ENCODE measurements at regions not wholly inside any gene's neighbourhood (a gene's known extent, or its start where the extent isn't known, plus 50 kb on each side); places are given as distances from the start of the nearest gene placed in this dataset.
"Not testable (repeated sequence)": the region's sequence is repeated elsewhere in the genome, so short reads cannot be mapped to it uniquely, and the experiment has no call there.

DNA sequence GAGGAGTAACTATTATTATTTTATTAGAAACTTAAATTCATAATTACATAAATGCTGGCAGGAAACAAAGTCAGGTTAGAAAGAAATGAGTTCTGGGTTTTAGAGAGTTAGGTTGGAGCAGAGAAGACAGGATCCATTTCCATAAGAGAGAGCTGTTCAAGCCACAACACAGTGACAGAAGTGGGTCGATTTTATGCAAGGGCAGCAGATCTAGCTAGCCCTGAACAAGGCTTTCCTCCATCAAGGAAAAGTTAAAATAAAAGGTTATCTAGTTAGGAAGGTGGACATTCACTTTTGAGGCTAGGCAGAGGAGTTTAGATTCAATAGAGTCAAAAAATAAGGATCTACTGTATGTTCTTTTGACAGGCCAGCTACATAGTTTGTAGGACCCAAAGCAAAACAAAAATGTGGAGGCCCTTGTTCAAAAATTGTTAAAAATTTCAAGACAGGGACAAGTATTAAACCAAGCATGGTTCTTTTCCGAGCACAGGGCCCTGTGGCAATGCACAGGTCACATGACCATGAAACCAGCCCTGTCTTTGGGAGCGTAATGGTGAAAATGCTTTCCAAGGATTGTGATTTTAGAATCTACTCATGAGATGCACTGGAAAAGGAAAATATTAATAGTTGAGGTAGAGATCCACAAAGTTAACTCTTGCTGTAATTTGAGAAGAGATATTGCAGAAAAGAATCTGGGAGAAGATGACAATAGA, 91.2 kb upstream of the CREB1 start:
- no peak for DNase-seq (ENCODE audit: low read depth)
- TF ChIP-seq, protein P1, sequence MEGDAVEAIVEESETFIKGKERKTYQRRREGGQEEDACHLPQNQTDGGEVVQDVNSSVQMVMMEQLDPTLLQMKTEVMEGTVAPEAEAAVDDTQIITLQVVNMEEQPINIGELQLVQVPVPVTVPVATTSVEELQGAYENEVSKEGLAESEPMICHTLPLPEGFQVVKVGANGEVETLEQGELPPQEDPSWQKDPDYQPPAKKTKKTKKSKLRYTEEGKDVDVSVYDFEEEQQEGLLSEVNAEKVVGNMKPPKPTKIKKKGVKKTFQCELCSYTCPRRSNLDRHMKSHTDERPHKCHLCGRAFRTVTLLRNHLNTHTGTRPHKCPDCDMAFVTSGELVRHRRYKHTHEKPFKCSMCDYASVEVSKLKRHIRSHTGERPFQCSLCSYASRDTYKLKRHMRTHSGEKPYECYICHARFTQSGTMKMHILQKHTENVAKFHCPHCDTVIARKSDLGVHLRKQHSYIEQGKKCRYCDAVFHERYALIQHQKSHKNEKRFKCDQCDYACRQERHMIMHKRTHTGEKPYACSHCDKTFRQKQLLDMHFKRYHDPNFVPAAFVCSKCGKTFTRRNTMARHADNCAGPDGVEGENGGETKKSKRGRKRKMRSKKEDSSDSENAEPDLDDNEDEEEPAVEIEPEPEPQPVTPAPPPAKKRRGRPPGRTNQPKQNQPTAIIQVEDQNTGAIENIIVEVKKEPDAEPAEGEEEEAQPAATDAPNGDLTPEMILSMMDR (IDR thresholded peaks at IDR 0.05; ENCODE audit: low read depth, low read length, missing control alignments) = no peak

DNA sequence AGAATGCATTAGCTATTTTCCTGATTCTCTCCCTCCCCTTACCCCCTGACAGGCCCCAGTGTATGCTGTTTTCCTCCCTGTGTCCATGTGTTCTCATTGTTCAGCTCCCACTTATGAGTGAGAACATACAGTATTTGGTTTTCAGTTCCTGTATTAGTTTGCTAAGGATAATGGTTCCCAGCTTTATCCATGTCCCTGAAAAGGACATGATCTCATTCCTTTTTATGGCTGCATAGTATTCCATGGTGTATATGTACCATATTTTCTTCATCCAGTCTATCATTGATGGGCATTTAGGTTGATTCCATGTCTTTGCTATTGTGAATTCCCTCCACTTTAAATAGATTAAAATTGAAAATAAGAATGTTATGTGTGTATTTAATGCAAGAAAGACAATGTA, 89.9 kb upstream of the CREB1 start:
- DNase-seq (ENCODE audit: low read depth) = not testable (repeated sequence)

More for the DNA sequence above, 91.2 kb upstream of the CREB1 start:
- no peak overlapping the region for H3K4me3 ChIP-seq (ENCODE audit: low read depth, low read length)

DNA sequence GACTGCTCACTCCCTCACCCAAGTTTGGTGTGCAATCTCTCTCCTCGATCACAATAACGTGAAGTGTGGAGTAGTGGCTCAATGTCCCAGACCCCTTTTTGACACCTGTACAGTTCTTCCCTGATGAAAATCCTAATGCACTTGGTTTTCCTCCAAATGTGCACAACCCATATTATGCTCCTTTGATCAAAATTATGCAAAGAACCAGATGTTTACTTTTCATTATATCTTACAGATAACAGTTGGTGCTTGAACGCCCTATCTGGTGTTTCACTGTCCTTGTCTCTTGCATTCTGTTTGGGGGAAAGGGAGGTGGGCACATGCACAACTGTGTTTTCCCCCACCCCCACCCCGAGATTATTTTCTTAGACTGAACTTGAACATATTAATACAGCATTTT, 85.0 kb upstream of the CREB1 start:
- TF ChIP-seq, protein P1 (IDR thresholded peaks at IDR 0.05; ENCODE audit: low read depth, low read length, missing control alignments) = no peak
- no peak for DNase-seq (ENCODE audit: low read depth)
- H3K4me3 ChIP-seq (ENCODE audit: low read depth, low read length) = no peak overlapping the region

More for the DNA sequence above, 89.9 kb upstream of the CREB1 start:
- not testable (repeated sequence) for H3K4me3 ChIP-seq (ENCODE audit: low read depth, low read length)

DNA sequence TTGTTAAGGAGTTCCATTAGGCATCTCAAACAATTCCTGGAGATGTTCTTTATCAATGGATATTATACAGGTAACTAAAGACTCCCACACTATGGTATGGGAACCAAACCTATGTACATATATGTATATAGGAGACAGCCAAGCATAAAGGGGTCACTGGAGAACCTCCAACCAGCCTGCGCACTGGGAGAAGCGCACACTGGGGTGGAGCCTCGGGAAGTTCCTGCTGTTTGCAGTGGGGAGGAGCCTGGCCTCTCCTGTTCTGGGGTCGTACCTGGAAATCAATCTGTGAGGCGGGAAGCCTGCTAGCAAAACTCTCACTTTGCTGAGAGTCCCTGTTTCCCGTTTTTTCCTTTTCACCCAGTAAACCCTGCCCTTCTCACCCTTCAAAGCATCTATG, 83.1 kb upstream of the CREB1 start:
- no peak overlapping the region for H3K4me3 ChIP-seq (ENCODE audit: low read depth, low read length)
- no peak for DNase-seq (ENCODE audit: low read depth)
- TF ChIP-seq, protein P1 (IDR thresholded peaks at IDR 0.05; ENCODE audit: low read depth, low read length, missing control alignments) = no peak

DNA sequence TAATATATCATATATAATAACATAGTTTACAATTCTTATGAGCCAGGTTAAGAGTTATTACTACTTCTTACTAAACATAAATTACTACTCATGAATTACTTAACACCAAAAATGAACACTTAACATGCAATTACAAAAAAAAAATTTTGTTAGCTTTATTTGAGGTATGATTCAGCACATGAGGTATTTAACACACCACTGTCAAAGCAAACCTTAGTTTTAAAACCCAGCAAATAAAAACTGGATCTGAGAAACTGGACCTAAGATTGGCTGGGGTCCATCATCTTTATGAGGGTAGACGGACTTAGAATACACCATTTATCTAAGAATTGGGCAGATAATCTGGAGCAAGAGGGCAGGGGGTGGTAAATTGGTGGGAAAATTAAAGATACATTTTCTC, 81.8 kb upstream of the CREB1 start:
- no peak overlapping the region for H3K4me3 ChIP-seq (ENCODE audit: low read depth, low read length)
- TF ChIP-seq, protein P1 (IDR thresholded peaks at IDR 0.05; ENCODE audit: low read depth, low read length, missing control alignments) = no peak
- DNase-seq (ENCODE audit: low read depth) = no peak

DNA sequence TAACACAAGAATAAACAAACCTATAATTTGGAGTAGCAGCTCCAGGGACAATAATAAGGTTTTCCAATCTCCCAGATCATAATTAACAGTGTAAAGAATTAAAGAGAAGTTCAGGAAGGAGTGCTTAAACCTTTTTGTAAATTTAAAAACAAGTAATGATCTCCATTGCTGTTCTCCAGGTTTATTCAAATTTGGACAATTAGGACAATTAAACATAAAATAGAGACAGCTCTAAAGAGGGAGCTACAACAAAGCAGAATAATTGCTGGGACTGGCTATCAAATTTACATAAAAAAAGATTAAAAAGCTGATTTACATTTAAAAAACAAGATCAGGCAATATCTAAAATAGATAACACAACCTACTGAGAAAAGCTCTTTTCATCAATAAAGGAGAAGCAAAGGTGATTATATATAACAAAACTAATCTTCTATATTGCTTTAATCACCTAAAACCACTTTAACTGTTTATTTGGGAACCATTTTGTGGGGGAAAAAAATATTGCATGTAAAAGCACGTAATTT, 80.1 kb upstream of the CREB1 start:
- TF ChIP-seq, protein P1 (IDR thresholded peaks at IDR 0.05; ENCODE audit: low read depth, low read length, missing control alignments) = no peak
- DNase-seq (ENCODE audit: low read depth) = no peak

DNA sequence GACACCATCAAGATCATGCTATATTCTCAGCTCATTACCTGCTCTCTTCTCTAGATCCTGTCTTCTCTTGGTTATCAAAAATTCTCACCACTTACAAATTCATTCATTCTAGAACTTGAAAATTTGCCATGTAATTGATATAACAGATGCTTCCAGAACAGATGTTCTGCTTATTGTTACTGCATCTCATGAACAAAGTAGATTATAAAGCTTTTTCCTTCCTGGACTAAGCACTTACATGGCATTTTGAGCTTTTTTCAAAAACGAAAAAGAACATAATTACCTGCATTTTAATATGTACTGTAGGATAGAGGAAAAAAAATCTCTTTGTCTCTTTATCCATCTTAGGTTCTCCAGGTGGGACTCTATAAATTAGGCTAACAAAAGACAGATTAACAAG, 79.6 kb upstream of the CREB1 start:
- DNase-seq (ENCODE audit: low read depth) = no peak
- TF ChIP-seq, protein P1 (IDR thresholded peaks at IDR 0.05; ENCODE audit: low read depth, low read length, missing control alignments) = no peak
- no peak overlapping the region for H3K4me3 ChIP-seq (ENCODE audit: low read depth, low read length)

More for the DNA sequence above, 80.1 kb upstream of the CREB1 start:
- no peak overlapping the region for H3K4me3 ChIP-seq (ENCODE audit: low read depth, low read length)

All from GM12864 (cell line).